Mucosa of descending colon (tissue), 3 donors: ENCODE measurements at regions not wholly inside any gene's neighbourhood (a gene's known extent, or its start where the extent isn't known, plus 50 kb on each side); places are given as distances from the start of the nearest gene placed in this dataset.

Source experiments
- ATAC-seq: fragments of 200-7000 bp; cut with Tn5 transposase; one replicate; pipeline ENCODE4 v1.9.1; 2020; ENCODE audit warnings: mild to moderate bottlenecking, moderate library complexity
- DNase-seq, 3 donors: peaks; one replicate each; pipeline ENCODE4 v3.0.0-alpha.2; 2020
- H3K36me3 ChIP-seq: fragments of 200-600 bp; one replicate; pipeline ENCODE4 v1.8.0; 2021; ENCODE audit warnings: low read depth, mild to moderate bottlenecking
- H3K4me1 ChIP-seq: fragments of 200-600 bp; one replicate; pipeline ENCODE4 v1.8.0; 2021; ENCODE audit warnings: low read depth, mild to moderate bottlenecking
- H3K4me3 ChIP-seq: fragments of 200-600 bp; one replicate; pipeline ENCODE4 v1.8.0; 2021; ENCODE audit warnings: mild to moderate bottlenecking
- H3K9me3 ChIP-seq: fragments of 200-600 bp; one replicate; pipeline ENCODE4 v1.8.0; 2021; ENCODE audit warnings: mild to moderate bottlenecking
- intact Hi-C, 2 donors: fragments of 100-400 bp; cut with DNase I in 1 of 2; cut with micrococcal nuclease in 1 of 2; formaldehyde crosslinking; loops; one replicate each; pipeline versions ENCODE4 v1.11.0 to v1.11.1; 2022; cut with DNase I, micrococcal nuclease
- TF ChIP-seq, protein P1 (sequence below): fragments of 200-600 bp; IDR thresholded peaks from one replicate; pipeline ENCODE4 v1.8.0; 2022; ENCODE audit warnings: antibody characterized with exemption, mild to moderate bottlenecking
- donor health status: DM: no; HTN: no; CAD: no; lungs with moderate emphysema.
- donor health status: DM: no; HTN: no; CAD: no.
- donor health status: DM: no; HTN: yes; CAD: no.

DNA sequence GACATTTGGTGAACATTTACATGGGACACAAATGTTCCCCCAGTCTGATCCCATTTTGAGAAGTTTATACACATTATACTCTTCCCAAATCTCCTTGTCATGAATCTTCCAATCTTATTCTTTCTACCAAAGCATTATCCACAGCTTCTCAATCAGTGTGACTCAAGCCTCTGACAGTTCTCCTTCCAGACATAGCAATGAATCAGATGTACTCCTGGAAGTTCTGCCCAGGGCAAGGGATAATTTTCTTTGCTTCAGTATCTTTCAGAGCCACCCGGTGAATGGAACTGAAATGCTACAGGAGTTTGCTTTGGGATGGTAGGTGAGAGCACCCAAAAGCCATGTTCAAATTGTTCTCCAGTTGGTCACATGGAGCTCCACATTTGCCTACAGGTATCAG is 145.5 kb downstream of the ANXA5 start:
- H3K36me3 ChIP-seq, result no peaks in the 10 kb centered on the region
- no peak for ATAC-seq
- TF ChIP-seq, protein P1, sequence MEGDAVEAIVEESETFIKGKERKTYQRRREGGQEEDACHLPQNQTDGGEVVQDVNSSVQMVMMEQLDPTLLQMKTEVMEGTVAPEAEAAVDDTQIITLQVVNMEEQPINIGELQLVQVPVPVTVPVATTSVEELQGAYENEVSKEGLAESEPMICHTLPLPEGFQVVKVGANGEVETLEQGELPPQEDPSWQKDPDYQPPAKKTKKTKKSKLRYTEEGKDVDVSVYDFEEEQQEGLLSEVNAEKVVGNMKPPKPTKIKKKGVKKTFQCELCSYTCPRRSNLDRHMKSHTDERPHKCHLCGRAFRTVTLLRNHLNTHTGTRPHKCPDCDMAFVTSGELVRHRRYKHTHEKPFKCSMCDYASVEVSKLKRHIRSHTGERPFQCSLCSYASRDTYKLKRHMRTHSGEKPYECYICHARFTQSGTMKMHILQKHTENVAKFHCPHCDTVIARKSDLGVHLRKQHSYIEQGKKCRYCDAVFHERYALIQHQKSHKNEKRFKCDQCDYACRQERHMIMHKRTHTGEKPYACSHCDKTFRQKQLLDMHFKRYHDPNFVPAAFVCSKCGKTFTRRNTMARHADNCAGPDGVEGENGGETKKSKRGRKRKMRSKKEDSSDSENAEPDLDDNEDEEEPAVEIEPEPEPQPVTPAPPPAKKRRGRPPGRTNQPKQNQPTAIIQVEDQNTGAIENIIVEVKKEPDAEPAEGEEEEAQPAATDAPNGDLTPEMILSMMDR, result no peak
- intact Hi-C loops, result no loop called here
- DNase-seq, result no peak
- no peaks in the 10 kb centered on the region for H3K9me3 ChIP-seq
- H3K4me3 ChIP-seq, result no peak overlapping the region
- H3K4me1 ChIP-seq, result no peaks in the 10 kb centered on the region

DNA sequence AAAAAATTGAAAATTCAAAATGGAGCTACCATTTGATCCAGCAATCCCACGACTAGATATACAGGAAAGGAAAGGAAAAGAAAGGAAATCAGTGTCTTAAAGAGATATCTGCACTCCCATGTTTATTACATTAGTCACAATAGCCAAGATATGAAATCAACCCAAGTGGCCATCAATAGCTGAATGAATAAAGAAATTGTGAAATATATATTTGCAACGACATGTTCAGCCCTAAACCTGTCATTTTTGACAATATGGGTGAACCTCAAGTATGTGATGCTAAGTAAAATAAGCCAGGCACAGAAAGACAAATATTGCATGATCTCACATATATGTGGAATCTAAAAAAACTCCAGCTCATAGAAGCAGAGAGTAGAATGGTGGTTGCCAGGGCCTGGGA is 155.1 kb downstream of the ANXA5 start:
- no peak overlapping the region for H3K4me3 ChIP-seq
- no peaks in the 10 kb centered on the region for H3K4me1 ChIP-seq
- TF ChIP-seq, protein P1, result no peak
- ATAC-seq, result no peak
- no peaks in the 10 kb centered on the region for H3K9me3 ChIP-seq
- intact Hi-C loops, result no loop called here
- H3K36me3 ChIP-seq, result no peaks in the 10 kb centered on the region
- DNase-seq, result no peak

DNA sequence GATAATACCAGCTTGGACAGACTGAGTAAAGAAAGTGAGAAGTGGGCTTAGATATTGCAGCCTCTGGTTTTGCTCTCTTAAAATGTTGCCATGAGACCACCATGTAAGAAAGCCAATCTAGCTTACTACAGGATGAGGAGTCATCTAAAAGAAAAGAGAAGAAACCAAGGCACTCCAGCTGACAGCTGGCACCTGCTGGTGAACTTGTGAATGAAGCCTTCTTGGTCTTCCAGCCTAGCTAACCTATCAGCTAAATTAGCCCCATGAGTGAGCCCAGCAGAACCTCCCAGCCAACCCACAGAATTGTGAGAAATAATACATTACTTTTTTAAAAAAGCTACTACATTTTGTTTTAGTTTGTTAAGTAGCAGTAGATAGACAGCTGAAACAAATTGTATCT is 154.5 kb upstream of the QRFPR start:
- ATAC-seq (no peak), DNase-seq (no peak)
- Histone ChIP-seq H3K4me3 (no peak overlapping the region), H3K36me3 (no peaks in the 10 kb centered on the region), H3K9me3 (no peaks in the 10 kb centered on the region), H3K4me1 (no peaks in the 10 kb centered on the region)
- intact Hi-C loops, result no loop called here
- TF ChIP-seq, protein P1, result no peak

DNA sequence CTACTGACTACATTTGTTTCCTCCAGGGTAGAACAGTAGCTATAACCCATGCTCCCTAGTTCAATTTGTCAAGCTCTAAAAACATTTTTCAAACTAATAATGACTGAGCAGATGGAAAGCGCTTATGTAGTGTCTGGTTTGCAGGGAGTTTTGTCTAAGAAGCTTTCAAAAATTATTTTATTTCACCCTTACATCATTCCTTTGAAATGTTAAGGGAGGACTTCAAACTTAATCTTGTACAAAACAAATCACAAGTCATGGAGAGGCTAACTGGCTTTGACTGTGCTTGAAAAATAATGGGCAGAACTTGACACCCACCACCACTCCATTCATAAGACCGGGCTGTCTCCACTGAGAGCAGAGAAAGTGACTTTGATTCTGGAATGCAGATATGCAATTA is 153.4 kb upstream of the QRFPR start:
- Histone ChIP-seq H3K4me3 (no peak overlapping the region), H3K36me3 (no peaks in the 10 kb centered on the region), H3K9me3 (no peaks in the 10 kb centered on the region), H3K4me1 (no peaks in the 10 kb centered on the region)
- DNase-seq (no peak), ATAC-seq (no peak)
- intact Hi-C loops, result no loop called here
- TF ChIP-seq, protein P1, result no peak

DNA sequence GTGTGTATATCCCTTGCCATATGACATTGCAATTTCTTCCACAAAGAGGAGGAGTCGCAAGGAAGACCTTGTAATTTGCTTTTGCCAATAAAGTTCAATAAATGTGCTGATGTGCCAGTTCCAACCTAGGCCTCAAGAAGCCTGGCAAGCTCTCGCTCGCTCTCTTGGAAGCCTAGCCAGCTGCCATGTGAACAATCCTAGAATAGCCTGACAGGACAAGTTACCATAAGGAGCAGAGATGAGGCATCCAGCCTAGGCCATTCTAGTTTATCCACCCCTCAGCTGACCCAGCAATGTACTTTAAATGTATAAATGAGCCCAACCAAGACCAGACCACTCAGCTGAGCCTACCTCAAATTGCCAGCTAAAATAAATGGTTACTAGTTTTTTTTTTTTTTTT is 145.7 kb upstream of the QRFPR start:
- Histone ChIP-seq H3K4me3 (no peak overlapping the region), H3K4me1 (no peaks in the 10 kb centered on the region), H3K9me3 (no peaks in the 10 kb centered on the region), H3K36me3 (no peaks in the 10 kb centered on the region)
- TF ChIP-seq, protein P1, result no peak
- no peak for ATAC-seq
- intact Hi-C loops, result no loop called here
- no peak for DNase-seq

DNA sequence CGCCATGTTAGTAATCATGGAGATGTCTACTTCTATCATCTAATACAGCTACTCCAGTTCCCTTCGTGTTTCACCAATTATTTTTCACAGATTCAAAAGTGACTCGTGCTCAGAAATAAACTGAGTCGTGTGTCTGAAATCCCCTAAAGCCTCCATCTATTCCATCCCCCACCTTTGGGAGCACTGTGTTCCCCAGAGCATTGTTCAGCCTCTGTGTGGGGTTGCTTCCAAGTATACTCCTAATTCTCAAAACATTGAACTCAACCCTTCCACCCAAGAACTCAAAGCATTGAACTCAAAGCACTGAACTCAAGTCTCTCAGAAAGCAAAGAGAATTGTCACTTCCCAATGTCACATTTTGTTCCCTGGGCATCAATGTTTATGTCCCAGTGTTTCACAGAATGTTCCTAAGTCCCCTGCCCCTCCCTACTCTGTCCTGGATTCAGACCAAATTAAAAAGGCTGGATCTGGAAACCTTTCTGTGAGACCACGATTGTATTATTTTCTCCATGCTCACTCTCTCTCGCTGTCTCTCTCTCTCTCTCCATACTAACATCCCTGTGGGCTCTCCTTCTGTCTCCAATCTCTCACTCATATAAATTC is 138.5 kb upstream of the QRFPR start:
- intact Hi-C loops, result no loop called here
- H3K4me3 ChIP-seq, result no peak overlapping the region

More for the DNA sequence above, 138.5 kb upstream of the QRFPR start:
- H3K9me3 ChIP-seq, result no peaks in the 10 kb centered on the region
- DNase-seq (no peak), ATAC-seq (no peak)
- peaks cover 3% of the 10 kb centered on the region for H3K36me3 ChIP-seq
- H3K4me1 ChIP-seq, result no peaks in the 10 kb centered on the region
- TF ChIP-seq, protein P1, result no peak
